HG02678 (cell line): ENCODE measurements at regions not wholly inside any gene's neighbourhood (a gene's known extent, or its start where the extent isn't known, plus 50 kb on each side); places are given as distances from the start of the nearest gene placed in this dataset.
"Not testable (repeated sequence)": the region's sequence is repeated elsewhere in the genome, so short reads cannot be mapped to it uniquely, and the experiment has no call there.

ENCODE experiments used
- ATAC-seq: cut with Tn5 transposase; IDR thresholded peaks from one replicate; pipeline ENCODE4 v1.9.1; 2021; ENCODE audit warnings: mild to moderate bottlenecking, moderate library complexity; ENCODE audit not compliant: unreplicated experiment

DNA sequence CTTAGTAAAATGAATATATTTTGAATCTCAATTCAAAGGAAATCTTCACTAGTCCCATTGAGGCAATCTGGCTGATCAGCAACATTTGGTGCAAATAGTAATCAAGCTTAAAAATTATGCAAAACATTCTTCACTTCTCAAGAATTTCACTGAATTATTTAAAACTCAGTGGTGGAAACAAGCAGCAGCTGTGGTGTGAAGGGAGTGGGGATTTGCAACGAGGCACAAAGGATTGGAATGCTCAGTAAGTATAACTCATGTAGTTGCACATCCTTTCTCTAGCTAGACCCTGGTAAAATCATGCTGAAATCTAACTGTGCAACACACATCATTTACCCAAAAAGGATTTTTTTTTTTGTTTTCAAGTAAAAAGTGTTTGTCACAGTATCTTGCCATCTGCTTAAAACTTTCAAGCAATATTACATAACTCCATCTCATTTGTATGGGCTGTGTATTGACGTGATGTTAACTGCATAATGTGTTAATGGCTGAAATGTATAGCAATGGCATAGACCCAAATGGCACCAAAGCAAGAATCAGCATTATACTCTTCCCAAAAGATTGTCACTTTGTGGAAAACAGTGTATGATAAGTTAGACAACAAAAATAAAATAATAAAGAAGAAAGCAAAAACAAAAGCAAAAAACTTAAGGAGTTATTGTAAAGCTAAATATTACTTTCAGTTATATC lies 816.6 kb downstream of the EPHA3 start:
- no peak for ATAC-seq

DNA sequence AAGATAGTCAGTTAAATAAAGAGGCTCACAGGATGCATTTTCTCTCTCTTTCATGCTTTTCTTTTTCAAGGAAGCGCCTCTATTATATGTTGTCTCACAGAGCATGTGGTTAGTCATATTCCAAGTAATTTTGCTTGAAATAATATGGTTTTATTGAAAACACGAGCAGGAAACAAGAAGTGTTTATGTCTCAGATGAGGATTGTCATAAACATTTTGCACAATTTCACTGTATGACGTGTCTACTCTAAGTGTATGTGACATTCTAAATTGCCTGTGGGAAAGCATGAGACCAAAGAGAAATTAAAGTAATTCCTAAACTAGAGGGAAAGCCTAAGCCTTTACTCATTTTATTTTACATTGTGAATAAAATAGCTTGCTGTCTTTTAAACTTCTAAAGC lies 818.6 kb downstream of the EPHA3 start:
- ATAC-seq: no peak

DNA sequence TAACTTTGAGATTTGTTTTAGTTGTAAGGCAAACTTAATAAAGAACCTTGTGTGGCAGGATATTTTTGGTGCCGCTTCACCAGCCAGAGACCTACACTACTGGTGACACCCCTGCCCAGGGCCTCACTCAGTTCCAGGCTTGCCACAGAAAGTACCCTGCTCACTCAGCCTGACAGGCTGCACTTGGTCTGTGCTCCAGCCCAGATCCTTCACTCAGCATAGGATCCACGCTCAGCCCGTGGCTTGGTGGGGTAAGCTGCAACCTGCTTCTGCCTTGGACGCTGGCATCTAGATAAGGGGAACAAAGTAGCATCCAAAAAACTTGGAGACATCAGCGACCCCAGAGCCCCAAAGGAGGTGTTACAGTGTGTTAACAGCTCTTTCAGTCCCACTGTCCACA lies 825.5 kb downstream of the EPHA3 start:
- no peak for ATAC-seq

DNA sequence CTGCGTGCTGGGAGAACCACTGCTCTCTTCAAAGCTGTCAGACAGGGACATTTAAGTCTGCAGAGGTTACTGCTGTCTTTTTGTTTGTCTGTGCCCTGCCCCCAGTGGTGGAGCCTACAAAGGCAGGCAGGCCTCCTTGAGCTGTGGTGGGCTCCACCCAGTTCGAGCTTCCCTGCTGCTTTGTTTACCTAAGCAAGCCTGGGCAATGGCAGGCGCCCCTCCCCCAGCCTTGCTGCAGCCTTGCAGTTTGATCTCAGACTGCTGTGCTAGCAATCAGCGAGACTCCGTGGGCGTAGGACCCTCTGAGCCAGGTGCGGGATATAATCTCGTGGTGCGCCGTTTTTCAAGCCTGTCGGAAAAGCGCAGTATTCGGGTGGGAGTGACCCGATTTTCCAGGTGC lies 837.0 kb downstream of the EPHA3 start:
- ATAC-seq: not testable (repeated sequence)

DNA sequence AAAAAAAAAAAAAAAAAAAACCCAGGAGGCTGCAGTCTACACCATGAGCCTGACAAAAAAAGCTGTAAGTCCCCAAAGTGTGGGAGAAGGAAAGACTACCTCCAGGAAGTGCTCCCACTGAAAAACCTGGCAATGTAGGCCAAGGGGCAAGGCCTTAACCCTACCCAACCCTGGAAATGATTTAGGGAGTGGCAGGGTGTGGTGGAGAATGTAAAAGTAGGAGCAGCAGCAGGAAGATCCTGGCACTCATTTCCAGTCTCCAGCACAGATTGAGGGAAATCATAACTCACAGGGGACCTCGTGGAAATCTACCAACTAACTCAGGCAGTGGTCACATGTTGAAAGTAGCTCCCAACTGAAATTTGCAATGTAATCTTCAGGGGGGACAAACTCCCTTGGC lies 839.5 kb downstream of the EPHA3 start:
- no peak for ATAC-seq

DNA sequence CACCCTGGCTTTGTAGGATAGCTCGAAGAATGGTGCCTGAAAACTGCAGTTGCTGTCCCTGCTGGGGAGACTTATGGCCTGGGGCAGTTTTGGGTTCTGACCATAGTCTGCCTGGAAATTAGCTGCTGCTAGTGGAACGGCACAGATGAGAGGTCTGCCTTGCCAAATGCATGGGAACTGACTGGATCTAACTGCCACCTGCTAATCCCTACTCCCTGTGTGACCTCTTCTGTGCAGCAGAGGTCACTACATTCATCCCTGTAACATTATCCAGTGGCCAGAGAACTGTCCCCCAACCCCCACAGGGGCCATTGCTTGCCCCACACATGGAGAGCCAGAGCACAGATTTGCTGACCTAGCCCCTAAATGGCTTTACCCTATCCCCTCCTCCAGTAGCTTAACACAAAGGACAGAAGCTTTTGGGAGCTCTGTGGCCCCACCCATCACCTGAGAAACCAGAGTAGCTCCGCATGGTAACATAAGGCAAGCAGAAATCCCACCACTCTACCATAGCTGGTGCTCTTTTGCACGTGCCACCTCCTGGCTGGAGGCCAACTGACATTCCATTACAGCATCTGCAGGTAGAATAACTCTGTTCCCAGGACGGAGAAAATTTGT lies 840.0 kb downstream of the EPHA3 start:
- no peak for ATAC-seq

DNA sequence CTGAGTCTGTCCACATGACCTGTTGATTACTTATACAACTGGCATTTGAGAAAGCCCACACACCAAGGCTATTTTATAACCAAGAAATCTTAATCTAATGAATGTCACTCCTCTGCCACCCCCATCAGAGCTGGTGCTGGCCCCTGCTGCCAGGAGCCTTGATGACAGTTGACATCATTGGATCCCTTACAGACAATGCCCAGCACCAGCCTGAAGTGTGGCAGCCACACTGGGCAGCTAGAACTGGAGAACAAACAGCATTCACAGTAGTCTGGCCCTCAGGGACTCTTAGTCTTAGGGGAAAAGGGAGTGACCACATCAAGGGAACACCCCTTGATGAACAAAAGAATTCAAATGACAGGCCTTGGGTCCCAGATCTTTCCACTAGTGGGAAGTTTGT lies 840.6 kb downstream of the EPHA3 start:
- no peak for ATAC-seq

DNA sequence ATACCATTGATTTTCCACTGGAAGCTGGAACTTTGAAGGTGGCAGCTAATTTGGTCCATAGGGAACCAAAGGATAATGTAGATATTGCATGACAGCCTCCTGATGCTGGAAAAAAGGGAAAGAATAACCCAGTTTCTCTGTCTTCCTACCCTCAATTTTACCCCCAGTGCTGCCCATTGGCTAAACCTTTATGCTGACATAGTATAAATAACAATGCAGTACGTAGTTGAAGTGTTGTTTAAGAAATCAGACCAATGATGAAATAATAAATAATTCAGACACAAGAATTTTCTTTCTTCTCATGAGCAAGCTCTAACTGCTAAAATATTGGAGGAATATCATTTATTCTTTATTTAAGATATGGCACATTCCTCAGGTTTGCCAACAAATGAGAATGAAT lies 843.4 kb downstream of the EPHA3 start:
- no peak for ATAC-seq

DNA sequence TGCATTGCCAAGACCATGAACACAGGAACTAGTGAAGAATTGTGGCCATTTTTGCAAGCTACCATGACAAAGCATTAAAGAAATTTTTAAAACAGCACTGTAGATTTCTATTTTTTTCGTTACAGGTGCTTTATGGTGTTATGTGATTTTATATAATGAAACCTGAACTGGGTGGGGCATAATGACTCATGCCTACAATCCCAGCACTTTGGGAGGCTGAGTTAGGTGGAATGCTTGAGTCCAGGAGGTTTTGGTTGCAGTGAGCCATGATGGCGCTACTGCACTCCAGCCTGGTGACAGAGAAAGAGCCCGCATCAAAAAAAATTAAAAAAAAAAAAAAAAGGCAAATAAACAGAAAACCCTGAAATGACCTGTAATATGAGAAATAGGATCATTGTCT lies 846.7 kb downstream of the EPHA3 start:
- no peak for ATAC-seq

DNA sequence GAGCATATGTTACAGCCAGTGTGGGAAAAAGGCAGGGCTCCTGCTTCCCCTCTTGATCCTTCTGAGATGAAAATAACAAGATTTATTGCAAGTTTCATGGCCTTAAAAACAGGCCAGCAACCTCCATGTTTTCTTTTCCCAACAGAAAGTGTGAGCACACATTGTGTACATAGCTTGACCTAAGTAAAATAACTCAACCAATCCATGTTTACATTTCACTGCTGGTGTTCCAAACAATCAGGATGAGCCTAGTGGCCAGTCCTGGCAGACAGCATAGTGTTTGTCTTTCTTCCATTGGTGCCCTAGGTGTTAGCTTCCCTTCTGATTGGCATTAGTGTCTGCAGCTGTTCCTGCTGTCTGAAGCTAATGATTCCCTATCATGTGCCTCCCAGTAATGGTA lies 847.7 kb downstream of the EPHA3 start:
- ATAC-seq: no peak

DNA sequence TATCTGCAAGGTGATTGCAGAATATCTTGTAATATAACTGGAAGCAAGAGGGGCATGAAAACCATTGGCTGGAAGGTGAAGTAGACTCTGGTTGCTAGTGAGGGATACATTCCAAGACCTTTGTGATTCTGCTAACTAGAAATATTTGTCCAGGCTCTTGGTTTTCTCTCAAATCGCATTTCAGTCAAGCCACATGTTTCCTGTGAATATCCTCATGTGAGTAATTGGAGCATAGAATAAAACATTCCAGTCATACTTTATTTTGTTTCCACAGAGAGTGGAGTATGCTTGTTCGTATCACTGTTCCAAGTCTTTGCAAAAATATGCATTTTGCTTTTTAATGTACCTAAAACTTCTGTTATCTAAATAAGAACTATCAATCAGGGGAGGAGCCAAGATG lies 850.0 kb downstream of the EPHA3 start:
- no peak for ATAC-seq

DNA sequence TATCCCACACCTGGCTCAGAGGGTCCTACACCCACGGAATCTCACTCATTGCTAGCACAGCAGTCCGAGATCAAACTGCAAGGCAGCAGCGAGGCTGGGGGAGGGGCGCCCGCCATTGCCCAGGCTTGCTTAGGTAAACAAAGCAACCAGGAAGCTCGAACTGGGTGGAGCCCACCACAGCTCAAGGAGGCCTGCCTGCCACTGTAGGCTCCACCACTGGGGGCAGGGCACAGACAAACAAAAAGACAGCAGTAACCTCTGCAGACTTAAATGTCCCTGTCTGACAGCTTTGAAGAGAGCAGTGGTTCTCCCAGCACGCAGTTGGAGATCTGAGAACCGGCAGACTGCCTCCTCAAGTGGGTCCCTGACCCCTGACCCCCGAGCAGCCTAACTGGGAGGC lies 850.7 kb downstream of the EPHA3 start:
- ATAC-seq: not testable (repeated sequence)

DNA sequence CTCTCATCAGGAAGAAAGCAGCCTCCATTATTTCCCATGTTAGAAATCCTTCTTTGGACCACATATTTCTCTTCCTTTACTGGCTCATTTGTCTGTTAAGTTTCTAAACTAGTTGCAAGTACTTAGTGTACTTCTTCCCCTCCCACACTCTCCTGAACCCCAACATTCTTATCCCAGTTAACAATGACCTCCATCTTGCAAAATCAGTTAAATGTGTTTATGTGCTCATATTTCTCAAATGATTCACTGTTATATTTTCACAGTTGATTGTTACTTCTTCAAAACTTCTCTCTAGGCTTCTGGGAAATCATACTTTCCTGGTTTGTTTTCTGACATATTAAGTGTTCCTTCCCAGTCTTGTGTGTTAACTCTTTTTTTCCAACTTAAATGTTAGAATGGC lies 856.9 kb downstream of the EPHA3 start:
- no peak for ATAC-seq

DNA sequence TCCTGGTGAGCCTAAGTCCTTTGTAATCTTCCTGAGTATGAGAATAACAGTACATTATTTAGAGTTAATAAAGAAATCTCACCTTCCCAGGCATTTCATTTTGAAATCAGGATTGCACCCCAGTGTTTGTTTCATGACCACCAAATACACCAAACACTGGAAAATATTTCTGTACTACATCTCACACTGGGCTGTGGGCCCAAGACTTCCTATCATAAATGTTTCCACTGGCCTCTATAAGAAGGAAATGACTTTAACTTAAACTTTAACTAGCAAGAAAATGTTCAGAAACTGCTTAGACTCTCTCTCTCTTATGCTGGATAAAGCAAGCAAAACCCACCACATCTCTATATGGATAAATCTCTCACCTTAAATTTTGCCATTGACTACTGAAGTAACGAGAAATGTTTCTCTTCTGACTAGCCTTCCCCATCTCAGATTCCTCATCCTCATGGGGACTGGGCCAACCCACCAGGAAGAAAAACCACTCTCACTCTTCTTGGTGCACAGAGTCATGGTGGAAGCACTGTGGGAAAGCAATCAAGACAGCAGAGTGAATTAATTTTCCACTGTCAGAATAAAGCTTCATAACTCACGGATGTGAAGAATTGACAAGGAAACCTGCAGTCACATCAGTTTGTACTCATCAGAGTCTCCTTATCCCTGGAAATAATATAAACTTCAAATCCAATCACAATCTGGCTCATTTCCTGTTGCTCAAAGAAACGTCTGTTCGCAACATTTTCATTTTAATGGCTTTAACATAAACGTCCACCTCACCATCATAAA lies 859.6 kb downstream of the EPHA3 start:
- ATAC-seq: no peak

DNA sequence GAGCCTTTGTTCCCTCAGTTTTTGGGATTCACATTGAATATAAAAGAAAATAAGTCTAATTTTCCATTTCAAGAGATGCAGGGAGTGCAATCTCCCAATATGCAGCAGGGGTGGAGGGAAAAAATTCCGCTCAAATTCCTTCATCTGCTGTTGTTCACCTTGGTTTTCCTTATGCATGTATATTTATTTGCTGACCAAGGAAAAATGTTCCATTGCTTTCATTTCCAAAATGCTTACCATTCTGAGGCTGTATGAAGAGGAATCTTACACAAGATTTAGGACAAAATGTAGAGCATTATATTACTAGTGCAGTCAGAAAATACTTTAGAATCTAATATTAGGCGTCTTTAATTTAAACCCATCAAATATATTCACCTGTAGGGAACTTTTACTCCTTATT lies 863.9 kb downstream of the EPHA3 start:
- ATAC-seq: no peak

DNA sequence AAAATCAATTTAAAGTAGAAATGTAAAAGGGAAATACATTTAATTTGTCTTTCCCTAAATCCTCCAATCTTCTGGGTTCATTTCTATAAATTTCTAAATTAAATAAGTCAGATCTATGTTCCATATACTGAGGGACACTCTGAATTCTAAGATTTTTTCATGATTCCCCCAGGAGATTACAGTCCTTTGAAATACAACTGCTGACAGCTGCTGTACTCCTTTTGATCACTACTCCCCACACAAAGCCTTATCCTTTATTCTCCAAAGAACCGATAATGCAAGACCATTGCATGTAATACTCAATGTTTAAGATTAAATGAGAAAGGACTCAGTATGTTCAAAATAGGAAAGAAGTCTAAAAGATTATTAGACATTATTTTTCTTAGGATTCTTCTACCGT lies 865.7 kb downstream of the EPHA3 start:
- ATAC-seq: no peak

DNA sequence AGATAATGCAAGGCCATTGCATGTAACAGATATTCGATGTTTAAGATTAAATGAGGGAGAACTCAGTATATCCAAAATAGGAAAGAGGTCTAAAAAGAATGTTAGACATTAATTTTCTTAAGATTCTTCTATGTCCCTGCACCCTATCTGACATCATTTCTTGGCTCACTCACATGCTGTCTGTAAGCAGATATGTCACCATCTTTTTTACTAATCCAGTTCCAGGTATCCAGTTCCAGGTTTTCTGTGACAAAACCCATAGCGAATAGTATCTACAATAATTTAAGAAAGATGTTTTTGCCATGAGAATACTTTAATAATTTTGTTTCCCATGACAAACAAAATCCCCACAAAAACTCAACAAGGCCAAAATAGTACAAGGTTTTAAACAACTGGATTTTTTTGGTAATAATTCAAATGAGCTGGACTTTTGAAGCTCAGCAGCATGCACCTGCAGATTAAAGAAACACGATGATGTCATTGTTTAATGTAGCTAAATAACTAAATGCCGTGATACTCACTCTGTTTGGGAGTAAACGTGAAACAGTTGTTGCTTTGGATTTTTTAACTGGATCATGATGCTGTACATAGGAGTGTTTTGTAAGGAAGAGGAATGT lies 867.6 kb downstream of the EPHA3 start:
- no peak for ATAC-seq

DNA sequence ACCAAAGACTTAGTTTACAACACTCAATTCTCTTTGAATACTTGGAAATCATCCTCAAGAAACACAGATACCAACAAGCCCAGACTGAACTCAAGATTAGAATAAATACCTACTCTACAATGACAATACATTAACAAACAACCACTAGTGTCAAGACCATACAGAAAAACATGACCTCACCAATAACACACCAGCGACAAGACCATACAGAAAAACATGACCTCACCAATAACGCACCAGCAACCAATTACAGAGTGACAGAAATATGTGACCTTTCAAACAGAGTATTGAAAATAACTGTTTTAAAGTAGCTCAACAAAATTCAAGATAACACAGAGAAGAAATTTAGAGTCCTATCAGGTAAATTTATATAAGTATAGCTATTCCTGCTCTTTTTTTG lies 876.0 kb downstream of the EPHA3 start:
- no peak for ATAC-seq

DNA sequence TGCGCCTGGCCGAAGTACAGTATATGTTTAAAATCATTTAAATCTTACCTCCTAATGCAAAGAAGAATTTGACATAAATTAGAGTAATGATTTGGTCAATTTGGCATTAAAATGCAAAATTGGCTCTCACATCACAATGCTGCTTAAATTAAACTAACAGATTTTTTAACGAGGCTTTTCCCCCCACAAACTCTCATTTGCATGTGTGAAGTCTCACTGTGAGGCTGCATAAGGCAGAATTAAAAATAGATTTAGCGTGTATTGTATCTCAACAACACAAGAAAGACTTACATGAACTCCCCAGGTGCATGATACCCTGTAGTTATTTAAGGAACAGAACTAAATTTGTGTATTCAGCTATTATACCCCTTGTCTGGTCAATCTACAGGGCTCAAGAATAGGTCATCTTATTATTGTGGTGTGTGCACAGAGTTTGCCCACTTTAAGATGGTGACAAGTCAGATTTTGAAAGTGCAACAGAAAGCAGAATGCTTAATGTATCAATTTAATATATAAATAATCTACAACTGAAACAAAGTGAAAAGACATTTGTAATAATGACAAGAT lies 897.9 kb downstream of the EPHA3 start:
- no peak for ATAC-seq

DNA sequence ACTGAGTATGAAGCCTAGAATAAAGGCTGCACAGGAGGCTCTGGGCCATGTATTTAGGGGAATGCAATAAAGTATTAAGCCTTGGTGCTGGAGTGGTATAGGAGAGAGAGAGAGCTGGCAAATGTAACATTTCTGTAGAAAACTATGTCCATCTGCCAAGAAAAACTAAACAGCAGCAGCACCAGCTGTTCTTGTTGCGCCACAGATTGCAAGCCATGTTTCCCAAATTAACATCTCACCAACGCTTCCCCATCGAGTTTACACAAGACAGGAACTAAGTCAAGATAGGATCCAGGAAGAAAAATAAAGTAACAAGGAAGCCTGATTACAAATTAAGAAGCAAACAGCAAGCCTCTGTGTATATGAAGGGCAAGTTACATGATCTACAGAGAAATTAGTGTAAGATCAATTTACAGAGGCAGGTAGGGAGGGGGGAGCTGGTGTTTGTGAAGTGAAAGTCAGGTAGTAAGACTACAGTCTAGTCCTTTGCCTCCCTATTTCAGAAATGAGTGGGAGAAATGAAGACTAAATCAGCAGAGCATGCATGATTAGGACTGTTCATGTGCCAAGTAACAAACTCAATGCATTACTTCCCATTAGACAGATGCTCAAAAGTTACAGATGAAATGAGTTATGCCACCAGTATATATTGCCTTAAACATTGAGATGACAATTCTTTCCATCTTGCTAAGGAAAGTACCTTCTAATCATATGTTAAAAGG lies 900.5 kb downstream of the EPHA3 start:
- no peak for ATAC-seq

DNA sequence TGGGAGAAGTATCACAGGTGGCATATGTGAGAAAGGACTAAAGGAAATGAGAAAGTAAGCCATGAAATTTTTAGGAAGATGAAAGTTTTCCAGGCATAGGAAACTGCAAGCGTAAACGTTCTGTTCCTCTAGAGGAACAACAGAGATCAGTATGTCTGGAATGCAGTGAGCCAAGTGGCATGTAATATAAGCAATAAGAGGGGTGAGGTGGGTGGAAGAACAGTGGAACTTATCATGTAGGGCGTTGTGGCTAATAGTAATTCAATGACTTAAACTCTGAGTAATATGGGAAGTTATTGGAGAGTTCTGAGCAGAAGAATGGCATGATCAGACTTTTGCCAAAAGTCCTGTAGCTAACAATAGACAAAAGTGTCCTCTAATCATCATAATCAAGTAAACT lies 902.9 kb downstream of the EPHA3 start:
- ATAC-seq: no peak
